ENCODE measurements at regions not wholly inside any gene's neighbourhood (a gene's known extent, or its start where the extent isn't known, plus 50 kb on each side); places are given as distances from the start of the nearest gene placed in this dataset.

DNA sequence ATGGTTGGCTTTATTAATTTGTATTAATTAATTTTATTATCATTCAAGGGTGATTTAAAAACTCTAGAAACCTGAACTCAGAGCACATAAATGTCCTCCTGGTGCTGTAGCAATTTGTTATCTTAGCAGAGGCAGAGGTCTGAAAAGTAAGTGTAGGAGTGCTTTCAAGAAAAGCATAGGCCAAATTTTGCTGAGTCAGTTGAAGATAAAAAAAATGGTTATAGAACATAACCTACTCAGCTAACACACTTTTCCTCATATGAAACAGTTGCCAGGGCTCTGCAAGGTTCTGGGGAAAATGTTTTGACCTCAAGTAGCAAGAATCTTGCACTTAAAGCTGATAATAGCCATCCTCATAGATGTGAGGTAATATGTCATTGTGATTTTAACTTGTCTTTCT, 53.5 kb upstream of the CHODL start:
- Histone ChIP-seq H3K27me3 (ENCODE audit: control insufficient read depth, insufficient read depth, low read length) (no peaks in the 10 kb centered on the region), H3K9me3 (ENCODE audit: control insufficient read depth, insufficient read depth, low read length) (no peaks in the 10 kb centered on the region), H3K4me1 (ENCODE audit: control insufficient read depth, insufficient read depth, low read length) (no peaks in the 10 kb centered on the region), H3K36me3 (ENCODE audit: control insufficient read depth, insufficient read depth, low read length) (no peaks in the 10 kb centered on the region), H3K4me3 (ENCODE audit: low read depth, low read length) (no peak overlapping the region), H3K27ac (ENCODE audit: low read depth, low read length) (no peak overlapping the region)
- no peak for DNase-seq (ENCODE audit: low read depth in 4 of 6, low spot score in 6 of 6)

- Histone ChIP-seq H3K36me3 (ENCODE audit: control insufficient read depth, insufficient read depth, low read length) (no peaks in the 10 kb centered on the region), H3K4me3 (ENCODE audit: low read depth, low read length) (no peak overlapping the region), H3K4me1 (ENCODE audit: control insufficient read depth, insufficient read depth, low read length) (no peaks in the 10 kb centered on the region), H3K27ac (ENCODE audit: low read depth, low read length) (no peak overlapping the region), H3K9me3 (ENCODE audit: control insufficient read depth, insufficient read depth, low read length) (no peaks in the 10 kb centered on the region), H3K27me3 (ENCODE audit: control insufficient read depth, insufficient read depth, low read length) (no peaks in the 10 kb centered on the region)
- no peak for DNase-seq (ENCODE audit: low read depth in 4 of 6, low spot score in 6 of 6)
Measured at GRCh38 chr21:18178509-18178908, 66.1 kb upstream of the CHODL start.

GRCh38 chr21:18174370-18174769, 70.3 kb upstream of the CHODL start:
- H3K4me3 ChIP-seq (ENCODE audit: low read depth, low read length), result no peak overlapping the region
- no peaks in the 10 kb centered on the region for H3K4me1 ChIP-seq (ENCODE audit: control insufficient read depth, insufficient read depth, low read length)
- H3K27ac ChIP-seq (ENCODE audit: low read depth, low read length), result no peak overlapping the region
- H3K36me3 ChIP-seq (ENCODE audit: control insufficient read depth, insufficient read depth, low read length), result no peaks in the 10 kb centered on the region
- no peaks in the 10 kb centered on the region for H3K9me3 ChIP-seq (ENCODE audit: control insufficient read depth, insufficient read depth, low read length)
- DNase-seq (ENCODE audit: low read depth in 4 of 6, low spot score in 6 of 6), result no peak
- H3K27me3 ChIP-seq (ENCODE audit: control insufficient read depth, insufficient read depth, low read length), result no peaks in the 10 kb centered on the region

- Histone ChIP-seq H3K4me3 (ENCODE audit: low read depth, low read length) (no peak overlapping the region), H3K9me3 (ENCODE audit: control insufficient read depth, insufficient read depth, low read length) (no peaks in the 10 kb centered on the region), H3K36me3 (ENCODE audit: control insufficient read depth, insufficient read depth, low read length) (no peaks in the 10 kb centered on the region), H3K27me3 (ENCODE audit: control insufficient read depth, insufficient read depth, low read length) (no peaks in the 10 kb centered on the region), H3K27ac (ENCODE audit: low read depth, low read length) (no peak overlapping the region), H3K4me1 (ENCODE audit: control insufficient read depth, insufficient read depth, low read length) (no peaks in the 10 kb centered on the region)
- WGBS (ENCODE audit: insufficient coverage), result no CpG with 5 or more reads among the region's 2 CpGs
- no peak for DNase-seq (ENCODE audit: low read depth in 4 of 6, low spot score in 6 of 6)
Measured at GRCh38 chr21:18170829-18171228, 73.8 kb upstream of the CHODL start.

DNA sequence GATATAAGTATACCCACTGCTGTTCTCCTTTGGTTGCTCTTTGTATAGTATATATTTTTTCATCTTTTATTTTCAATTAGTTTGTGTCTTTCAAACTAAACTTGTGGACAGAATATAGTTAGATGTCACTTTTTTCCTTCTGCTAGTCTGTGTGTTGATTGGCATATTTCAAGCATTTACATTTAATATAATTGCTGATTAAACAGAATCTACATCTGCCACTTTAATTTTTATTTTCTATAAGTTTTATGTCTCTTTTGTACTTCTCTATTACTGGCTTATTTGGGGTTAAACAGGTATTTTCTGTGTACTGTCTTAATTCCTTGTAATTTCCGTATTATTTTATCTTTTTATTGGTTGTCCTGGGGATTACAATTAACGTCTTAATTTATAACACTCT, 74.4 kb upstream of the CHODL start:
- no peak overlapping the region for H3K27ac ChIP-seq (ENCODE audit: low read depth, low read length)
- no peaks in the 10 kb centered on the region for H3K9me3 ChIP-seq (ENCODE audit: control insufficient read depth, insufficient read depth, low read length)
- no peaks in the 10 kb centered on the region for H3K36me3 ChIP-seq (ENCODE audit: control insufficient read depth, insufficient read depth, low read length)
- WGBS (ENCODE audit: insufficient coverage), result no CpG with 5 or more reads among the region's 2 CpGs
- H3K4me3 ChIP-seq (ENCODE audit: low read depth, low read length), result no peak overlapping the region
- H3K27me3 ChIP-seq (ENCODE audit: control insufficient read depth, insufficient read depth, low read length), result no peaks in the 10 kb centered on the region
- DNase-seq (ENCODE audit: low read depth in 4 of 6, low spot score in 6 of 6), result no peak
- no peaks in the 10 kb centered on the region for H3K4me1 ChIP-seq (ENCODE audit: control insufficient read depth, insufficient read depth, low read length)

DNA sequence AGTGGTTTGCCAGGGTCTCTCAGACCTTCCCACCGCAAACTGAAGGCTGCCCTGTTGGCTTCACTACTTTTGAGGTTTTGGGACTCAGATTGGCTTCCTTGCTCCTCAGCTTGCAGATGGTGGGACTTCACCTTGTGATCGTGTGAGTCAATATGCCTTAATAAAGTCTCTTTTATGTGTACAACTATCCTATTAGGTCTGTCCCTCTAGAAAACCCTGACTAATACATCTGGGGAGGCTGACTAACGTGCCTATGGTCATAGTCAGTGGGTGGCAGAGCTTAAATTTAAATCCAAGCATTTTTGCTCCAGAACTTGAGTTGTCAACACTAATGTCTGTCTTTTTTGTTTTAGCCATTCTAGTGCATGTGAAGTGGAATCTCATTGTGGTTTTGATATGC, 76.5 kb upstream of the CHODL start:
- Histone ChIP-seq H3K9me3 (ENCODE audit: control insufficient read depth, insufficient read depth, low read length) (no peaks in the 10 kb centered on the region), H3K27me3 (ENCODE audit: control insufficient read depth, insufficient read depth, low read length) (no peaks in the 10 kb centered on the region), H3K4me3 (ENCODE audit: low read depth, low read length) (no peak overlapping the region), H3K4me1 (ENCODE audit: control insufficient read depth, insufficient read depth, low read length) (no peaks in the 10 kb centered on the region), H3K27ac (ENCODE audit: low read depth, low read length) (no peak overlapping the region), H3K36me3 (ENCODE audit: control insufficient read depth, insufficient read depth, low read length) (no peaks in the 10 kb centered on the region)
- WGBS (ENCODE audit: insufficient coverage), result 94% methylated on average over 1 of the region's 3 CpGs
- DNase-seq (ENCODE audit: low read depth in 4 of 6, low spot score in 6 of 6), result no peak

DNA sequence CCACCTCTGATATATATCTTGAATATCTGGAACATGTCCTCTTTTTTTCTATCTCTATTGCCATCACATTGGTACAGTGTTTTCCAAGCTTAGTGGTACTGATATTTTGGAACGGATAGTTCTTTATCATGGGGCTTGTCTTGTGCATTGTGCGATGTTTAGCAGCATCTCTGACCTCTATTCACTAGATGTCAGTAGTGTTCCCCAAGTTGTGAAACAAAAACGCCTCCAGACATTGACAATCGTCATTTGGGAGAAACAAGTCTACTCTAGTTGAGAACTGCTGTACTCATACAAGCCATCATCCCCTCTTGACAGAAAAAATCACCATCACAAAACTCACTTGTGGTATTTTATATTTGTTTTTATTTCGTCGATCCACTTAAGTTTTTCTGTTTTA, 79.7 kb upstream of the CHODL start:
- no peak overlapping the region for H3K27ac ChIP-seq (ENCODE audit: low read depth, low read length)
- DNase-seq (ENCODE audit: low read depth in 4 of 6, low spot score in 6 of 6), result peak in 1 of 6 donors; percentile 14
- no peaks in the 10 kb centered on the region for H3K9me3 ChIP-seq (ENCODE audit: control insufficient read depth, insufficient read depth, low read length)
- no peaks in the 10 kb centered on the region for H3K27me3 ChIP-seq (ENCODE audit: control insufficient read depth, insufficient read depth, low read length)
- no peak overlapping the region for H3K4me3 ChIP-seq (ENCODE audit: low read depth, low read length)
- no peaks in the 10 kb centered on the region for H3K4me1 ChIP-seq (ENCODE audit: control insufficient read depth, insufficient read depth, low read length)
- no CpG with 5 or more reads among the region's 6 CpGs for WGBS (ENCODE audit: insufficient coverage)
- no peaks in the 10 kb centered on the region for H3K36me3 ChIP-seq (ENCODE audit: control insufficient read depth, insufficient read depth, low read length)

DNA sequence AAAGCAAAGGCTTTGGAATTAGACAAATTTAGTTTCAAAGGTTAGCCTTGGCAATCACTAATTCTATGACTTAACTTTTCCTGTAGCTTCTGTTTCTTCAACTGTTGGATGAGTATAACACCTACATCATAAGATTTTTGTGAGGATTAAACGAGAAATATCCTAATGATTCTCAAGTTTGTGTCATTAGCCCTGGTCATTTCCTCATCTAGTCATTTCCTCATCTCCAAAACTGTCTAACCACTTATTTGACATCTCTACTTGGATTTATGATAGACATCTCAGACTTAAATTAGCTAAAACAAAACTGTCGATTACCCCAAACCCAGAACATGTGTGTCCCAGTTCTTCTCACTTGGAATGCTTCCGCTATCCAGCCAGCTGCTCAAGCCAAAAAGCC, 80.2 kb upstream of the CHODL start:
- no peaks in the 10 kb centered on the region for H3K27me3 ChIP-seq (ENCODE audit: control insufficient read depth, insufficient read depth, low read length)
- no peaks in the 10 kb centered on the region for H3K36me3 ChIP-seq (ENCODE audit: control insufficient read depth, insufficient read depth, low read length)
- H3K4me1 ChIP-seq (ENCODE audit: control insufficient read depth, insufficient read depth, low read length), result no peaks in the 10 kb centered on the region
- H3K9me3 ChIP-seq (ENCODE audit: control insufficient read depth, insufficient read depth, low read length), result no peaks in the 10 kb centered on the region
- H3K4me3 ChIP-seq (ENCODE audit: low read depth, low read length), result no peak overlapping the region
- H3K27ac ChIP-seq (ENCODE audit: low read depth, low read length), result no peak overlapping the region
- no peak for DNase-seq (ENCODE audit: low read depth in 4 of 6, low spot score in 6 of 6)
- 90% methylated on average over 3 of the region's 3 CpGs for WGBS (ENCODE audit: insufficient coverage)

GRCh38 chr21:18163956-18164355, 80.7 kb upstream of the CHODL start:
- DNase-seq (ENCODE audit: low read depth in 4 of 6, low spot score in 6 of 6), result no peak
- no peaks in the 10 kb centered on the region for H3K4me1 ChIP-seq (ENCODE audit: control insufficient read depth, insufficient read depth, low read length)
- H3K27me3 ChIP-seq (ENCODE audit: control insufficient read depth, insufficient read depth, low read length), result no peaks in the 10 kb centered on the region
- no peak overlapping the region for H3K27ac ChIP-seq (ENCODE audit: low read depth, low read length)
- no peaks in the 10 kb centered on the region for H3K9me3 ChIP-seq (ENCODE audit: control insufficient read depth, insufficient read depth, low read length)
- H3K4me3 ChIP-seq (ENCODE audit: low read depth, low read length), result no peak overlapping the region
- H3K36me3 ChIP-seq (ENCODE audit: control insufficient read depth, insufficient read depth, low read length), result no peaks in the 10 kb centered on the region

- H3K4me1 ChIP-seq (ENCODE audit: control insufficient read depth, insufficient read depth, low read length), result no peaks in the 10 kb centered on the region
- no peaks in the 10 kb centered on the region for H3K36me3 ChIP-seq (ENCODE audit: control insufficient read depth, insufficient read depth, low read length)
- H3K9me3 ChIP-seq (ENCODE audit: control insufficient read depth, insufficient read depth, low read length), result no peaks in the 10 kb centered on the region
- no peak for DNase-seq (ENCODE audit: low read depth in 4 of 6, low spot score in 6 of 6)
- no peak overlapping the region for H3K4me3 ChIP-seq (ENCODE audit: low read depth, low read length)
- WGBS (ENCODE audit: insufficient coverage), result 100% methylated on average over 2 of the region's 3 CpGs
- H3K27ac ChIP-seq (ENCODE audit: low read depth, low read length), result no peak overlapping the region
- no peaks in the 10 kb centered on the region for H3K27me3 ChIP-seq (ENCODE audit: control insufficient read depth, insufficient read depth, low read length)
Measured at GRCh38 chr21:18161841-18162240, 82.8 kb upstream of the CHODL start.

GRCh38 chr21:18157406-18157805, 87.2 kb upstream of the CHODL start:
- H3K36me3 ChIP-seq (ENCODE audit: control insufficient read depth, insufficient read depth, low read length), result no peaks in the 10 kb centered on the region
- no peak overlapping the region for H3K4me3 ChIP-seq (ENCODE audit: low read depth, low read length)
- no peaks in the 10 kb centered on the region for H3K4me1 ChIP-seq (ENCODE audit: control insufficient read depth, insufficient read depth, low read length)
- H3K9me3 ChIP-seq (ENCODE audit: control insufficient read depth, insufficient read depth, low read length), result no peaks in the 10 kb centered on the region
- WGBS (ENCODE audit: insufficient coverage), result no CpG with 5 or more reads among the region's 1 CpG
- DNase-seq (ENCODE audit: low read depth in 4 of 6, low spot score in 6 of 6), result peak in 2 of 6 donors; percentile 23 to 79
- H3K27me3 ChIP-seq (ENCODE audit: control insufficient read depth, insufficient read depth, low read length), result no peaks in the 10 kb centered on the region
- H3K27ac ChIP-seq (ENCODE audit: low read depth, low read length), result no peak overlapping the region
